GM23338 (cell line): ENCODE measurements at regions not wholly inside any gene's neighbourhood (a gene's known extent, or its start where the extent isn't known, plus 50 kb on each side); places are given as distances from the start of the nearest gene placed in this dataset.
"Not testable (repeated sequence)": the region's sequence is repeated elsewhere in the genome, so short reads cannot be mapped to it uniquely, and the experiment has no call there.

ENCODE experiments used
- ATAC-seq: fragments of 200-7000 bp; cut with Tn5 transposase; 3 replicates; pipeline ENCODE4 v1.9.1; 2020
- DNase-seq: peaks from one replicate; pipeline ENCODE4 v3.0.0-alpha.2; 2015; ENCODE audit warnings: low spot score
- H2AFZ ChIP-seq: fragments of 200-600 bp; sonication (generic); 2 replicates; pipeline ENCODE4 v1.8.0; 2016; ENCODE audit warnings: antibody characterized with exemption, mild to moderate bottlenecking, moderate library complexity
- H3F3A ChIP-seq: fragments of 200-600 bp; sonication (generic); replicated peaks from 2 replicates; pipeline ENCODE4 v1.8.0; 2017; ENCODE audit warnings: antibody characterized with exemption, mixed run types, low read depth
- H3K27ac ChIP-seq: fragments of 200-600 bp; sonication (generic); 2 replicates; pipeline ENCODE4 v1.6.1; 2016; ENCODE audit warnings: low read depth
- H3K27me3 ChIP-seq: fragments of 200-600 bp; sonication (generic); 2 replicates; pipeline ENCODE4 v1.8.0; 2016; ENCODE audit warnings: mild to moderate bottlenecking, mixed run types, moderate library complexity; ENCODE audit not compliant: insufficient read depth
- H3K36me3 ChIP-seq: fragments of 200-600 bp; sonication (generic); 2 replicates; pipeline ENCODE4 v1.8.0; 2016; ENCODE audit warnings: mild to moderate bottlenecking; ENCODE audit not compliant: insufficient read depth
- H3K4me1 ChIP-seq: fragments of 200-600 bp; sonication (generic); 2 replicates; pipeline ENCODE4 v1.8.0; 2016; ENCODE audit warnings: mild to moderate bottlenecking, moderate library complexity; ENCODE audit not compliant: insufficient read depth
- H3K4me2 ChIP-seq: fragments of 200-600 bp; sonication (generic); 2 replicates; pipeline ENCODE4 v1.7.1; 2017; ENCODE audit warnings: mixed run types
- H3K4me3 ChIP-seq: fragments of 200-600 bp; sonication (generic); 2 replicates; pipeline ENCODE4 v1.6.1; 2016; ENCODE audit warnings: mixed run types
- H3K79me2 ChIP-seq: fragments of 200-600 bp; sonication (generic); replicated peaks from 2 replicates; pipeline ENCODE4 v1.8.0; 2017; ENCODE audit warnings: mild to moderate bottlenecking; ENCODE audit not compliant: insufficient read depth
- H3K9me2 ChIP-seq: fragments of 200-600 bp; sonication (generic); 2 replicates; pipeline ENCODE4 v1.8.0; 2017; ENCODE audit not compliant: insufficient read depth
- H4K20me1 ChIP-seq: fragments of 200-600 bp; sonication (generic); replicated peaks from 2 replicates; pipeline ENCODE4 v1.8.0; 2017; ENCODE audit warnings: mild to moderate bottlenecking; ENCODE audit not compliant: insufficient read depth
- H3K27ac Mint-ChIP-seq: 2 replicates; pipeline ENCODE4 v1.8.0; 2020; ENCODE audit warnings: inconsistent platforms, mild to moderate bottlenecking, moderate library complexity, mixed read lengths
- H3K27me3 Mint-ChIP-seq: 3 replicates; pipeline ENCODE4 v1.8.0; 2022; ENCODE audit warnings: low read depth, mild to moderate bottlenecking, moderate library complexity, mixed read lengths, inconsistent platforms; ENCODE audit not compliant: insufficient read depth, poor library complexity
- H3K36me3 Mint-ChIP-seq: 3 replicates; pipeline ENCODE4 v1.8.0; 2021; ENCODE audit warnings: low read depth, mild to moderate bottlenecking, inconsistent platforms, moderate library complexity, mixed read lengths
- H3K4me1 Mint-ChIP-seq: 3 replicates; pipeline ENCODE4 v1.8.0; 2020; ENCODE audit warnings: mild to moderate bottlenecking, inconsistent platforms, mixed read lengths
- H3K4me3 Mint-ChIP-seq: 3 replicates; pipeline ENCODE4 v1.8.0; 2021; ENCODE audit warnings: moderate library complexity, mild to moderate bottlenecking, inconsistent platforms, mixed read lengths
- H3K9me3 Mint-ChIP-seq: 3 replicates; pipeline ENCODE4 v1.8.0; 2020; ENCODE audit warnings: moderate library complexity, mild to moderate bottlenecking, inconsistent platforms, mixed read lengths
- EZH2 ChIP-seq: fragments of 200-600 bp; sonication (generic); IDR thresholded peaks from one replicate; pipeline ENCODE4 v1.8.0; 2017; ENCODE audit warnings: antibody characterized with exemption, mild to moderate bottlenecking, low read depth; ENCODE audit not compliant: unreplicated experiment
- EZH2phosphoT487 ChIP-seq: fragments of 200-600 bp; sonication (generic); IDR thresholded peaks from one replicate; pipeline ENCODE4 v1.8.1; 2018; ENCODE audit warnings: antibody characterized with exemption; ENCODE audit not compliant: unreplicated experiment
- JUNB ChIP-seq: IDR thresholded peaks from one replicate; pipeline ENCODE4 v1.6.1; 2016; ENCODE audit warnings: antibody characterized with exemption; ENCODE audit not compliant: unreplicated experiment
- REST ChIP-seq: IDR thresholded peaks from one replicate; pipeline ENCODE4 v1.6.1; 2018; ENCODE audit warnings: antibody characterized with exemption; ENCODE audit not compliant: unreplicated experiment
- ZNF331 ChIP-seq: fragments of 250-450 bp; sonication (Bioruptor Pico); IDR thresholded peaks from 2 replicates; pipeline ENCODE4 v1.5.0; 2020; ENCODE audit warnings: low read depth, mild to moderate bottlenecking, moderate library complexity
- ZNF462 ChIP-seq: fragments of 250-450 bp; sonication (Bioruptor Pico); IDR thresholded peaks from 2 replicates; pipeline ENCODE4 v1.5.0; 2020; ENCODE audit warnings: mild to moderate bottlenecking, moderate library complexity

GRCh38 chr18:10604182-10604581, 78.4 kb downstream of the NAPG start:
- no peaks in the 10 kb centered on the region for H3K4me1 Mint-ChIP-seq
- Histone ChIP-seq H3F3A (no peaks in the 10 kb centered on the region), H3K27ac (no peak overlapping the region), H3K9me2 (no peaks in the 10 kb centered on the region), H3K4me2 (no peak overlapping the region), H3K27me3 (no peaks in the 10 kb centered on the region), H4K20me1 (no peaks in the 10 kb centered on the region), H2AFZ (no peak overlapping the region), H3K36me3 (no peaks in the 10 kb centered on the region), H3K79me2 (no peaks in the 10 kb centered on the region), H3K4me3 (no peak overlapping the region), H3K4me1 (no peaks in the 10 kb centered on the region)
- DNase-seq, result no peak
- no peak overlapping the region for H3K27ac Mint-ChIP-seq
- no peak for ATAC-seq
- H3K36me3 Mint-ChIP-seq, result peaks cover 25% of the 10 kb centered on the region
- H3K9me3 Mint-ChIP-seq, result peaks cover 26% of the 10 kb centered on the region
- H3K4me3 Mint-ChIP-seq, result no peak overlapping the region
- TF ChIP-seq EZH2 (no peak), JUNB (no peak), ZNF331 (CRISPR knock-in tag) (no peak), REST (no peak), ZNF462 (CRISPR knock-in tag) (no peak), EZH2phosphoT487 (no peak)
- no peaks in the 10 kb centered on the region for H3K27me3 Mint-ChIP-seq

DNA sequence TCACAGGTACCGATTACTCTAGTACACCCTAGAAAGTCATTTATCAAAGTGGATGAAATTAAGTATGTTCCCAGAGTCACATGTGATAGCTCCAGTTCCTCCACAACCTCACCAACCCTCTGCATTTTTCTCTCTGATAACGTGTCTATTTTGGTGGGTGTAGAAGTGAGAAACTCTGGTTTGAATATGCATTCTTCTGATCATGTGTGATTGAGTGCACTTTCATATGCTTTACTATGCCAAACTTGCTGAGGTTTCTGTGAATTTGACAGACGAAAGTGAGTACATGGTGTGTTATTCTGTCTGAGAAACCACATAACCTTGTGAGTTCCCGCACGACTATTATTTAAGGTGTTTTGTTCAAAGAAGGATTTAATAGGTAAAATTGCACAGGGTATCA, 81.1 kb downstream of the NAPG start:
- H3K36me3 ChIP-seq, H3K27ac Mint-ChIP-seq, H3K4me3 Mint-ChIP-seq, H3K79me2 ChIP-seq, H3K27ac ChIP-seq, H3K4me2 ChIP-seq, H3F3A ChIP-seq, H3K9me2 ChIP-seq, H3K4me1 ChIP-seq, H4K20me1 ChIP-seq, H2AFZ ChIP-seq, DNase-seq, H3K4me1 Mint-ChIP-seq, H3K4me3 ChIP-seq, ATAC-seq, H3K27me3 ChIP-seq, H3K27me3 Mint-ChIP-seq: not testable (repeated sequence)
- Mint-ChIP-seq H3K9me3 (peaks cover 26% of the 10 kb centered on the region), H3K36me3 (peaks cover 25% of the 10 kb centered on the region)

DNA sequence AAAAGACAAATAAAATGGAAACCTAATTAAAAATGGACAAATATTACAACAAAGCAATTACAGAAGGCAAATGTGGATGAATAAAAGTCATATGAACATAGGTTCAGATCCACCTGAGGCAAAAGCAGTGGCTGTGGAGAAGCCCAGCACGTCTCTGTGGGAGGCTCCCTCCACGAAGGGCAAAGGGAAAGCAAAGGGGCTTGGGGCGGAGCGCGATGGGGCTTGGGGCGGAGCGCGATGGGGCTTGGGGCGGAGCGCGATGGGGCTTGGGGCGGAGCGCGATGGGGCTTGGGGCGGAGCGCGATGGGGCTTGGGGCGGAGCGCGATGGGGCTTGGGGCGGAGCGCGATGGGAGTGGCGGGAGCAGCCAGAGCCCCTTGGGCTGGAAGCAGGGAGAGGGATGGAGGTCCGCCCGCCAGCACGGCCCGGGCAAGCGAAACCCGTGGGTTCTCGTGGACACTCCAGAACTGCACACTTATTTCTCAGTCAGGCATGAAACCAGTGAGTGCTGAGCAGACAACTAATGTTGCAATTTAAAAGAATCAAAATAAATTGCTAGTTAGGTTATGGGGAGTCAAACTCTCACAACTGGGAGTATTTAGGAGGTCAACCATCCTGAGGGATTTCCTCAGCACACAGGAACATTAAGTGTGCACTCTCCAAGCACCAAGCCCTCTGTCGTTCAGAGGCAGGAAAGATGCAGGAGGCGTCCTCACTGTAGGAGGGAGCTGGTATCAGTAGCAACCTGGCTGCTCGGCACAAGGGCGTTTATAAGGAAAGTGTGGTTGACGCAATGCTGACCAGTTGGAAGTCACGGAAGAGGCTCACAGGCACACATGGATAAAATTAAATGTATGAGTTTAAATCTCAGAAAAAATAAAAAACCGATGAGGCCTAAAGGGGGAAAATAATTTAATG, 81.8 kb downstream of the NAPG start:
- not testable (repeated sequence) for H3K79me2 ChIP-seq, H2AFZ ChIP-seq, H3K27ac Mint-ChIP-seq, H3K9me2 ChIP-seq, H3K4me2 ChIP-seq, H3K4me1 Mint-ChIP-seq, H3K27me3 ChIP-seq, H3F3A ChIP-seq, DNase-seq, H3K36me3 ChIP-seq, H3K4me1 ChIP-seq, H3K27me3 Mint-ChIP-seq, H4K20me1 ChIP-seq, H3K27ac ChIP-seq
- peak; percentile 94 for ATAC-seq
- peak overlapping the region; percentile 46; the same call in 2 of the 3 replicates for H3K4me3 Mint-ChIP-seq
- H3K4me3 ChIP-seq, result peak overlapping the region; percentile 41; the same call in 1 of the 2 replicates
- H3K9me3 Mint-ChIP-seq, result peaks cover 24% of the 10 kb centered on the region
- peaks cover 24% of the 10 kb centered on the region for H3K36me3 Mint-ChIP-seq
